Stimulated activated naive CD8-positive, alpha-beta T cell treated with anti-CD3 and anti-CD28 coated beads, Interleukin-15, Interleukin-2, amounts not matched to agents 100 U/mL and 50 U/mL, for 24 hours (primary cell): ENCODE measurements at regions not wholly inside any gene's neighbourhood (a gene's known extent, or its start where the extent isn't known, plus 50 kb on each side); places are given as distances from the start of the nearest gene placed in this dataset.
A peak's percentile ranks its signal among the peaks of the same experiment; 100 is the strongest.

Experiments used
- ATAC-seq: fragments of 150-1000 bp; cut with Tn5 transposase; one replicate; pipeline ENCODE4 v1.10.0; 2021
- DNase-seq: peaks from one replicate; pipeline ENCODE4 v3.0.0; 2021

GRCh38 chrX:25219480-25219879 lies 203.7 kb upstream of the ARX start:
- no peak for DNase-seq
- ATAC-seq: no peak

GRCh38 chrX:25213611-25214010 lies 197.8 kb upstream of the ARX start:
- DNase-seq (no peak), ATAC-seq (no peak)

GRCh38 chrX:25207803-25208475 lies 192.2 kb upstream of the ARX start:
- no peak for ATAC-seq
- no peak for DNase-seq

GRCh38 chrX:25206778-25207177 lies 191.0 kb upstream of the ARX start:
- ATAC-seq (no peak), DNase-seq (no peak)

GRCh38 chrX:25204182-25204581 lies 188.4 kb upstream of the ARX start:
- no peak for ATAC-seq

GRCh38 chrX:25202827-25203226 lies 187.1 kb upstream of the ARX start:
- ATAC-seq (no peak), DNase-seq (no peak)

More at GRCh38 chrX:25204182-25204581, 188.4 kb upstream of the ARX start:
- DNase-seq: no peak

GRCh38 chrX:25198891-25199290 lies 183.1 kb upstream of the ARX start:
- DNase-seq: no peak
- ATAC-seq: no peak

- no peak for ATAC-seq
- no peak for DNase-seq
These were observed 182.5 kb upstream of the ARX start for GRCh38 chrX:25198253-25198652.

GRCh38 chrX:25196221-25196620 lies 180.5 kb upstream of the ARX start:
- no peak for ATAC-seq
- no peak for DNase-seq

- ATAC-seq (no peak), DNase-seq (no peak)
These were observed 175.6 kb upstream of the ARX start for GRCh38 chrX:25191403-25191802.

GRCh38 chrX:25181775-25182174 lies 166.0 kb upstream of the ARX start:
- no peak for ATAC-seq
- DNase-seq: no peak

GRCh38 chrX:25180242-25180641 lies 164.5 kb upstream of the ARX start:
- DNase-seq: no peak
- no peak for ATAC-seq

GRCh38 chrX:25178555-25178954 lies 162.8 kb upstream of the ARX start:
- ATAC-seq: no peak
- DNase-seq: no peak

GRCh38 chrX:25175743-25176142 lies 160.0 kb upstream of the ARX start:
- no peak for ATAC-seq
- DNase-seq: no peak

- no peak for DNase-seq
- ATAC-seq: no peak
These were observed 159.4 kb upstream of the ARX start for GRCh38 chrX:25175171-25175570.

GRCh38 chrX:25166546-25166945 lies 150.8 kb upstream of the ARX start:
- ATAC-seq: no peak
- no peak for DNase-seq

- ATAC-seq (no peak), DNase-seq (no peak)
These were observed 150.4 kb upstream of the ARX start for GRCh38 chrX:25166145-25166544.

- no peak for ATAC-seq
- no peak for DNase-seq
These were observed 142.9 kb upstream of the ARX start for GRCh38 chrX:25158635-25159034.

GRCh38 chrX:25156832-25157231 lies 141.1 kb upstream of the ARX start:
- ATAC-seq: no peak
- no peak for DNase-seq

- ATAC-seq (no peak), DNase-seq (no peak)
These were observed 140.6 kb upstream of the ARX start for GRCh38 chrX:25156323-25156722.

GRCh38 chrX:25154168-25154567 lies 138.4 kb upstream of the ARX start:
- DNase-seq (no peak), ATAC-seq (no peak)

- ATAC-seq: no peak
- DNase-seq: no peak
These were observed 136.0 kb upstream of the ARX start for GRCh38 chrX:25151749-25152148.

GRCh38 chrX:25144043-25144940 lies 128.5 kb upstream of the ARX start:
- ATAC-seq (no peak), DNase-seq (peak; percentile 37)

- ATAC-seq: no peak
- no peak for DNase-seq
These were observed 127.8 kb upstream of the ARX start for GRCh38 chrX:25143596-25143995.
